Heart right ventricle (tissue), 16 donors: ENCODE measurements at regions not wholly inside any gene's neighbourhood (a gene's known extent, or its start where the extent isn't known, plus 50 kb on each side); places are given as distances from the start of the nearest gene placed in this dataset.

Source experiments
- ATAC-seq, 8 donors: fragments of 200-7000 bp; cut with Tn5 transposase; one replicate each; pipeline ENCODE4 v1.9.1; 2020; ENCODE audit warnings: mild to moderate bottlenecking in 8 of 8, moderate library complexity in 8 of 8, moderate number of reproducible peaks in 1 of 8
- DNase-seq, 2 donors: peaks; one replicate each; pipeline ENCODE4 v3.0.0-alpha.2; 2020
- H3K27ac ChIP-seq, 10 donors: fragments of 200-600 bp; sonication (generic) in 2 of 10; one replicate each; pipeline versions ENCODE4 v1.5.0 to v1.8.0; 2020 to 2022; ENCODE audit warnings: mild to moderate bottlenecking in 3 of 10
- H3K27me3 ChIP-seq, 7 donors: fragments of 200-600 bp; one replicate each; pipeline ENCODE4 v1.8.0; 2021 to 2022; ENCODE audit warnings: mild to moderate bottlenecking in 2 of 7
- H3K36me3 ChIP-seq, 9 donors: fragments of 200-600 bp; sonication (generic) in 1 of 9; one replicate each; pipeline versions ENCODE4 v1.5.0 to v1.8.0; 2020 to 2022; ENCODE audit warnings: mild to moderate bottlenecking in 2 of 9
- H3K4me1 ChIP-seq, 9 donors: fragments of 200-600 bp; sonication (generic) in 1 of 9; one replicate each; pipeline versions ENCODE4 v1.5.0 to v1.8.0; 2020 to 2022; ENCODE audit warnings: mild to moderate bottlenecking in 4 of 9
- H3K4me3 ChIP-seq, 10 donors: fragments of 200-600 bp; sonication (generic) in 2 of 10; one replicate each; pipeline versions ENCODE4 v1.5.0 to v1.8.0; 2020 to 2022; ENCODE audit warnings: mild to moderate bottlenecking in 7 of 10, moderate library complexity in 2 of 10
- H3K9me3 ChIP-seq, 11 donors: fragments of 200-600 bp in 10 of 11; sonication (generic) in 2 of 11; one replicate each; pipeline versions ENCODE4 v1.5.0 to v1.8.0; 2013 to 2022; ENCODE audit warnings: mild to moderate bottlenecking in 2 of 11, control low read depth in 1 of 11, moderate library complexity in 1 of 11
- WGBS, 2 donors: extraction: QIAGEN DNeasy Blood & Tissue Kit; methylation state at CpG; one replicate each; pipeline ENCODE4 v1.1.7; 2013; ENCODE audit warnings: inconsistent platforms in 1 of 2; 5-methylcytosine and 5-hydroxymethylcytosine counted together
- intact Hi-C, 10 donors: fragments of 100-400 bp; cut with DNase I; formaldehyde crosslinking; loops; one replicate each; pipeline versions ENCODE4 v1.11.1 to v1.14.2; 2022
- TF ChIP-seq, protein P1 (sequence below), 9 donors: fragments of 200-600 bp; sonication (generic) in 2 of 9; IDR thresholded peaks; one replicate each; pipeline versions ENCODE4 v1.5.0 to v1.8.0; 2021 to 2022; ENCODE audit warnings: antibody characterized with exemption in 9 of 9, mild to moderate bottlenecking in 5 of 9, moderate library complexity in 1 of 9
- donor health status: Arrhythmogenic right ventricular cardiomyopathy.
- donor health status: ischemic (EF 13 %, LVEDD 7.1; RV severe dilation, severe dysfunction).
- donor health status: healthy with polysubstance abuse.
- donor health status: DM: no; HTN: yes; CAD: no.
- donor health status: DM: no; HTN: no; CAD: no.
- donor health status: ischemic (EF 25% LVEDD 6.9; RV normal size, moderate dysfunction).
- donor health status: ischemic (EF 25% LVEDD 5.7; RV mildly dilated, moderate dysfunction).
- donor health status: healthy.
- donor health status: DM: yes; HTN: yes; CAD: no.
- donor health status: Ischemic cardiomyopathy.
- donor health status: ischemic (EF 35%, LVEDD 5.7; RV mildly dilated, moderate dysfunction).
- donor health status: nonischemic (EF 11% LVEDD 7.7; RV severe dilation, severe dysfunction).
- donor health status: DM: yes; HTN: yes; CAD: no.
- donor health status: PGD.
- donor health status: ischemic (EF 29% LVEDD 5.4; RV normal size, mild dysfunction).
- donor health status: nonischemic (EF 23%, LVEDD 6.1; RV moderate dilation, normal function).

- no peak for DNase-seq
- Histone ChIP-seq H3K4me3 (no peak overlapping the region), H3K36me3 (no peaks in the 10 kb centered on the region), H3K9me3 (peaks cover 0 to 7% (median 0%) of the 10 kb centered on the region in 11 donors), H3K4me1 (no peaks in the 10 kb centered on the region), H3K27me3 (peaks cover 0 to 10% (median 0%) of the 10 kb centered on the region in 7 donors), H3K27ac (no peak overlapping the region)
- 59 to 69% methylated on average over 8 of the region's 8 CpGs for WGBS, 2 donors
- no peak for ATAC-seq
- intact Hi-C loops, result no loop called here
- TF ChIP-seq, protein P1, sequence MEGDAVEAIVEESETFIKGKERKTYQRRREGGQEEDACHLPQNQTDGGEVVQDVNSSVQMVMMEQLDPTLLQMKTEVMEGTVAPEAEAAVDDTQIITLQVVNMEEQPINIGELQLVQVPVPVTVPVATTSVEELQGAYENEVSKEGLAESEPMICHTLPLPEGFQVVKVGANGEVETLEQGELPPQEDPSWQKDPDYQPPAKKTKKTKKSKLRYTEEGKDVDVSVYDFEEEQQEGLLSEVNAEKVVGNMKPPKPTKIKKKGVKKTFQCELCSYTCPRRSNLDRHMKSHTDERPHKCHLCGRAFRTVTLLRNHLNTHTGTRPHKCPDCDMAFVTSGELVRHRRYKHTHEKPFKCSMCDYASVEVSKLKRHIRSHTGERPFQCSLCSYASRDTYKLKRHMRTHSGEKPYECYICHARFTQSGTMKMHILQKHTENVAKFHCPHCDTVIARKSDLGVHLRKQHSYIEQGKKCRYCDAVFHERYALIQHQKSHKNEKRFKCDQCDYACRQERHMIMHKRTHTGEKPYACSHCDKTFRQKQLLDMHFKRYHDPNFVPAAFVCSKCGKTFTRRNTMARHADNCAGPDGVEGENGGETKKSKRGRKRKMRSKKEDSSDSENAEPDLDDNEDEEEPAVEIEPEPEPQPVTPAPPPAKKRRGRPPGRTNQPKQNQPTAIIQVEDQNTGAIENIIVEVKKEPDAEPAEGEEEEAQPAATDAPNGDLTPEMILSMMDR (IDR thresholded peaks at IDR 0.05), result no peak
These were observed 129.7 kb upstream of the PMFBP1 start for GRCh38 chr16:72301523-72302236.

DNA sequence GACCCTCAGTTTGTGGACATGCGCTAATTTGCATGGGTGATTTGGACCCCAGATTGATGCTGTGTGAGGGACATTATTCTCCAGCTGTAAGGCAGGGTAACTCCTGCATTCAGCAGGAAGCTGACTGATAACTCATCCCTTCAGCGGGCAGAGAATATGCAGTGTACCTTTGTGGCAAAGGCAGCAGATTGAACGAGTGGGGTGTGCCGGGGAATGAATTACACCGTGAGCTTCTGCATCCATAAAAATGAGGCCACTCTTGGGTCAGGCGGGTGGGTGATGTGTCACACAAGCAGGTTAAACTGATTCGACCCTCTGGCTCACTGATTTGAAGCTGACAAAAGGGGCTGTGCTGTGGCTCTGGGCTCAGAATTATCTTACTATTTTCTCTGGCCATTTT is 128.9 kb upstream of the PMFBP1 start:
- Histone ChIP-seq H3K4me3 (no peak overlapping the region), H3K36me3 (no peaks in the 10 kb centered on the region), H3K27me3 (peaks cover 0 to 10% (median 0%) of the 10 kb centered on the region in 7 donors), H3K9me3 (peaks cover 0 to 7% (median 0%) of the 10 kb centered on the region in 11 donors), H3K27ac (no peak overlapping the region), H3K4me1 (no peaks in the 10 kb centered on the region)
- ATAC-seq (no peak), DNase-seq (no peak)
- intact Hi-C loops, result no loop called here
- TF ChIP-seq, protein P1 (IDR thresholded peaks at IDR 0.05), result no peak
- 62 to 64% methylated on average over 7 of the region's 7 CpGs for WGBS, 2 donors

DNA sequence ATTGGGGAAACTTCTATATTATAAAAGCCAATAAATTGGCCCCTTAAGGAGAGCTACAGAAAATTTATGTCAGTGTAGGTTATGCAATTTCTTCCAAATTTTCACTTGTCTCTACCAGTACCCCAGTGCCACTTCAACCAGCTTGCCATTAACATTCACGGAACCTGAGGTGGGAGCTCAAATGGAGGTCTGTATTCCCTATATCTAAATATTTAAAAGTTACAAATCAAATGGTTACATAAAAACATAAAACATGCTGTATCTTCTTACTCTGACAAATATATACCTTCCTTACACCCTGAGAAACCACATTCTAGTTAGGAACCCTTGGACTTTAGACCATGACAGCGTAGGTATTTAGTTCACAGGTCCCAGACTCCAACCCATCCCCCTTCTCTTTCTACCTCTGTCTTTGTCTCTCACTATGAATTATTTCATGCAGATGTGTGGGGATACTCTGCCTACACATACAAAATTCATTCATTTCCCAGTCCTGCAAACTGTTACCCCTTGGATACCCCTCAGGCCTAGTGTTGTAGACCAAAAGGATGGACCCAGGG is 127.8 kb upstream of the PMFBP1 start:
- no peak for ATAC-seq
- H3K9me3 ChIP-seq, result peaks cover 0 to 3% (median 0%) of the 10 kb centered on the region in 11 donors
- no peaks in the 10 kb centered on the region for H3K36me3 ChIP-seq
- 94 to 99% methylated on average over 2 of the region's 2 CpGs for WGBS, 2 donors
- H3K4me3 ChIP-seq, result no peak overlapping the region
- H3K4me1 ChIP-seq, result no peaks in the 10 kb centered on the region
- intact Hi-C loops, result no loop called here
- TF ChIP-seq, protein P1 (IDR thresholded peaks at IDR 0.05), result no peak
- peaks cover 0 to 10% (median 0%) of the 10 kb centered on the region in 7 donors for H3K27me3 ChIP-seq
- DNase-seq, result no peak
- H3K27ac ChIP-seq, result no peak overlapping the region

GRCh38 chr16:72298961-72299360 is 127.0 kb upstream of the PMFBP1 start:
- Histone ChIP-seq H3K4me1 (no peaks in the 10 kb centered on the region), H3K9me3 (no peaks in the 10 kb centered on the region), H3K27ac (no peak overlapping the region), H3K27me3 (peaks cover 0 to 10% (median 0%) of the 10 kb centered on the region in 7 donors), H3K36me3 (no peaks in the 10 kb centered on the region), H3K4me3 (no peak overlapping the region)
- ATAC-seq (no peak), DNase-seq (no peak)
- TF ChIP-seq, protein P1 (IDR thresholded peaks at IDR 0.05), result no peak
- intact Hi-C loops, result no loop called here
- WGBS, 2 donors, result 68 to 72% methylated on average over 1 of the region's 1 CpG
